ENCODE measurements at regions not wholly inside any gene's neighbourhood (a gene's known extent, or its start where the extent isn't known, plus 50 kb on each side); places are given as distances from the start of the nearest gene placed in this dataset.

DNA sequence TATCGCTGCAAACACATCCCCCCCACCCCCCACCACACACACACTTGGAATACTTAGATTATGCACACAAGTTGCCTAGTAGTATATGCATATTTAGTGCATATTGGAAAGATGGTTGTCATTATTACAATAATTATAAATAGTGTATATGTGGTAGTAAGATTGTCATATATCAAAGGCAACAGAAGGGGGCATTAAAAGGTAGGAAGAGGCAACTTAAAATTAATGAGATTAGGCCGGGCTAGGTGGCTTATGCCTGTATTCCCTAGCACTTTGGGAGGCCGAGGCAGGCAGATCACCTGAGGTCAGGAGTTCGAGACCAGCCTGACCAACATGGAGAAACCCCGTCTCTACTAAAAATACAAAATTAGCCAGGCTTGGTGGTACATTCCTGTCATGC is 52.1 kb downstream of the GSC start:
- DNase-seq: no peak
- no peaks in the 10 kb centered on the region for H3K27me3 Mint-ChIP-seq (ENCODE audit: insufficient read depth, unreplicated experiment)
- no peak overlapping the region for H3K27ac Mint-ChIP-seq (ENCODE audit: unreplicated experiment)
- no peaks in the 10 kb centered on the region for H3K27me3 ChIP-seq (replicated peaks; ENCODE audit: control insufficient read depth, insufficient read depth, low read length)
- TF ChIP-seq, protein P1, sequence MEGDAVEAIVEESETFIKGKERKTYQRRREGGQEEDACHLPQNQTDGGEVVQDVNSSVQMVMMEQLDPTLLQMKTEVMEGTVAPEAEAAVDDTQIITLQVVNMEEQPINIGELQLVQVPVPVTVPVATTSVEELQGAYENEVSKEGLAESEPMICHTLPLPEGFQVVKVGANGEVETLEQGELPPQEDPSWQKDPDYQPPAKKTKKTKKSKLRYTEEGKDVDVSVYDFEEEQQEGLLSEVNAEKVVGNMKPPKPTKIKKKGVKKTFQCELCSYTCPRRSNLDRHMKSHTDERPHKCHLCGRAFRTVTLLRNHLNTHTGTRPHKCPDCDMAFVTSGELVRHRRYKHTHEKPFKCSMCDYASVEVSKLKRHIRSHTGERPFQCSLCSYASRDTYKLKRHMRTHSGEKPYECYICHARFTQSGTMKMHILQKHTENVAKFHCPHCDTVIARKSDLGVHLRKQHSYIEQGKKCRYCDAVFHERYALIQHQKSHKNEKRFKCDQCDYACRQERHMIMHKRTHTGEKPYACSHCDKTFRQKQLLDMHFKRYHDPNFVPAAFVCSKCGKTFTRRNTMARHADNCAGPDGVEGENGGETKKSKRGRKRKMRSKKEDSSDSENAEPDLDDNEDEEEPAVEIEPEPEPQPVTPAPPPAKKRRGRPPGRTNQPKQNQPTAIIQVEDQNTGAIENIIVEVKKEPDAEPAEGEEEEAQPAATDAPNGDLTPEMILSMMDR (IDR thresholded peaks at IDR 0.05; ENCODE audit: insufficient read depth in 1 of 2, low read depth in 1 of 2, low read length in 1 of 2, severe bottlenecking in 1 of 2, unreplicated experiment in 1 of 2): no peak
- no peak overlapping the region for H3K4me3 Mint-ChIP-seq (ENCODE audit: unreplicated experiment)
- no peaks in the 10 kb centered on the region for H3K9me3 ChIP-seq
- no peaks in the 10 kb centered on the region for H3K4me1 ChIP-seq
- POLR2A ChIA-PET: no interaction called here
- no peaks in the 10 kb centered on the region for H3K9me3 Mint-ChIP-seq (ENCODE audit: unreplicated experiment)
- BruUV-seq (replicated peaks): no TSS peak
- no peaks in the 10 kb centered on the region for H3K36me3 Mint-ChIP-seq (ENCODE audit: insufficient read depth, unreplicated experiment)
- CTCF ChIA-PET: no interaction called here
- H3K4me3 ChIP-seq (ENCODE audit: low read depth, low read length): no peak overlapping the region
- no peaks in the 10 kb centered on the region for H3K4me1 Mint-ChIP-seq (ENCODE audit: low read depth, unreplicated experiment)
- intact Hi-C loops (cut with micrococcal nuclease; ENCODE audit: unreplicated experiment): no loop called here
- no peaks in the 10 kb centered on the region for H3K36me3 ChIP-seq (ENCODE audit: control insufficient read depth, insufficient read depth, low read length)

GRCh38 chr14:94716976-94717375 is 52.9 kb downstream of the GSC start:
- no peak for DNase-seq
- ChIA-PET CTCF (no interaction called here), POLR2A (no interaction called here)
- H3K27ac Mint-ChIP-seq (ENCODE audit: unreplicated experiment): no peak overlapping the region
- no peaks in the 10 kb centered on the region for H3K4me1 Mint-ChIP-seq (ENCODE audit: low read depth, unreplicated experiment)
- Histone ChIP-seq H3K9me3 (no peaks in the 10 kb centered on the region), H3K36me3 (ENCODE audit: control insufficient read depth, insufficient read depth, low read length) (no peaks in the 10 kb centered on the region), H3K4me3 (ENCODE audit: low read depth, low read length) (no peak overlapping the region), H3K27me3 (replicated peaks; ENCODE audit: control insufficient read depth, insufficient read depth, low read length) (no peaks in the 10 kb centered on the region), H3K4me1 (no peaks in the 10 kb centered on the region)
- intact Hi-C loops (cut with micrococcal nuclease; ENCODE audit: unreplicated experiment): no loop called here
- peaks cover 3% of the 10 kb centered on the region for H3K27me3 Mint-ChIP-seq (ENCODE audit: insufficient read depth, unreplicated experiment)
- TF ChIP-seq, protein P1 (IDR thresholded peaks at IDR 0.05; ENCODE audit: insufficient read depth in 1 of 2, low read depth in 1 of 2, low read length in 1 of 2, severe bottlenecking in 1 of 2, unreplicated experiment in 1 of 2): no peak
- no peaks in the 10 kb centered on the region for H3K9me3 Mint-ChIP-seq (ENCODE audit: unreplicated experiment)
- no peaks in the 10 kb centered on the region for H3K36me3 Mint-ChIP-seq (ENCODE audit: insufficient read depth, unreplicated experiment)
- no peak overlapping the region for H3K4me3 Mint-ChIP-seq (ENCODE audit: unreplicated experiment)
- BruUV-seq (replicated peaks): no TSS peak

DNA sequence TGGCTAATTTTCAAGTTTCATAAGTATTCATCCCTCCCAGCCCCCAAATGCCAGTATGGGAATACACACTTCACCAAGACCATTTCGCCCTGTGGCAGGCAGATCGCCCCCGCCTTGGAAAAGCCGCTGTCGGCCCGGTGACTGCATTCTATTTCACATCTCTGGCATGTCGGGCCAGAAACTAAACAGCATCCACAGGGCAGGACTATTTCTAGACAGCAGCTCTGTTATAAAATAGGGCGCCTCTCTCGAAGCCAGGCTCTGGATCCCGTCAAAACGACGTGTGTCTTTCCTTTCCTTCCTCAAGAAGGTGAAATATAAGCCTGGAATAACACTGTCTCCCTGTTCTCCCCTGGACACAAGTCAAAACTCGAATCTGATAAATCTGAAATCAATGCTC is 56.8 kb downstream of the GSC start:
- Histone ChIP-seq H3K27me3 (replicated peaks; ENCODE audit: control insufficient read depth, insufficient read depth, low read length) (no peaks in the 10 kb centered on the region), H3K36me3 (ENCODE audit: control insufficient read depth, insufficient read depth, low read length) (no peaks in the 10 kb centered on the region), H3K4me3 (ENCODE audit: low read depth, low read length) (no peak overlapping the region), H3K4me1 (no peaks in the 10 kb centered on the region), H3K9me3 (no peaks in the 10 kb centered on the region)
- H3K4me1 Mint-ChIP-seq (ENCODE audit: low read depth, unreplicated experiment): no peaks in the 10 kb centered on the region
- DNase-seq: no peak
- ChIA-PET CTCF (no interaction called here), POLR2A (no interaction called here)
- H3K4me3 Mint-ChIP-seq (ENCODE audit: unreplicated experiment): no peak overlapping the region
- BruUV-seq (replicated peaks): no TSS peak
- TF ChIP-seq, protein P1 (IDR thresholded peaks at IDR 0.05; ENCODE audit: insufficient read depth in 1 of 2, low read depth in 1 of 2, low read length in 1 of 2, severe bottlenecking in 1 of 2, unreplicated experiment in 1 of 2): no peak
- intact Hi-C loops (cut with micrococcal nuclease; ENCODE audit: unreplicated experiment): no loop called here
- H3K27me3 Mint-ChIP-seq (ENCODE audit: insufficient read depth, unreplicated experiment): peaks cover 19% of the 10 kb centered on the region
- no peaks in the 10 kb centered on the region for H3K36me3 Mint-ChIP-seq (ENCODE audit: insufficient read depth, unreplicated experiment)
- H3K9me3 Mint-ChIP-seq (ENCODE audit: unreplicated experiment): no peaks in the 10 kb centered on the region
- H3K27ac Mint-ChIP-seq (ENCODE audit: unreplicated experiment): no peak overlapping the region
